DOHH2 (cell line): ENCODE measurements at regions not wholly inside any gene's neighbourhood (a gene's known extent, or its start where the extent isn't known, plus 50 kb on each side); places are given as distances from the start of the nearest gene placed in this dataset.

ENCODE experiments used
- H3F3A ChIP-seq: fragments of 200-600 bp; sonication (generic), shearing (Covaris generic); 2 replicates; pipeline ENCODE4 v1.6.0; 2016; ENCODE audit warnings: antibody characterized with exemption, mild to moderate bottlenecking; ENCODE audit not compliant: control insufficient read depth, insufficient read depth
- H3K27ac ChIP-seq: fragments of 200-600 bp; sonication (generic); 2 replicates; pipeline ENCODE4 v1.5.1; 2014; ENCODE audit warnings: low read depth, mild to moderate bottlenecking, low read length, moderate library complexity
- H3K27me3 ChIP-seq: fragments of 200-600 bp; sonication (generic); 2 replicates; pipeline ENCODE4 v1.6.1; 2014; ENCODE audit warnings: mild to moderate bottlenecking, low read length, mixed read lengths; ENCODE audit not compliant: control insufficient read depth
- H3K36me3 ChIP-seq: fragments of 200-600 bp; sonication (generic); 2 replicates; pipeline ENCODE4 v1.6.1; 2014; ENCODE audit warnings: mild to moderate bottlenecking, low read length, moderate library complexity, mixed read lengths; ENCODE audit not compliant: control insufficient read depth
- H3K4me1 ChIP-seq: fragments of 200-600 bp; sonication (generic); 2 replicates; pipeline ENCODE4 v1.6.1; 2014; ENCODE audit warnings: mild to moderate bottlenecking, low read length, mixed read lengths; ENCODE audit not compliant: control insufficient read depth
- H3K4me2 ChIP-seq: fragments of 200-600 bp; sonication (generic); 2 replicates; pipeline ENCODE4 v1.6.0; 2014; ENCODE audit warnings: mild to moderate bottlenecking, low read length, moderate library complexity
- H3K4me3 ChIP-seq: fragments of 200-600 bp; sonication (generic); 2 replicates; pipeline ENCODE4 v1.5.1; 2014; ENCODE audit warnings: mild to moderate bottlenecking, low read length, mixed read lengths
- H3K79me2 ChIP-seq: fragments of 200-600 bp; sonication (generic); 2 replicates; pipeline ENCODE4 v1.6.1; 2014; ENCODE audit warnings: mild to moderate bottlenecking, low read length, mixed read lengths; ENCODE audit not compliant: control insufficient read depth
- H3K9me2 ChIP-seq: fragments of 200-600 bp; sonication (generic); replicated peaks from 2 replicates; pipeline ENCODE4 v1.6.1; 2014; ENCODE audit warnings: mild to moderate bottlenecking, low read length, mixed read lengths; ENCODE audit not compliant: control insufficient read depth
- H3K9me3 ChIP-seq: fragments of 200-600 bp; sonication (generic); 2 replicates; pipeline ENCODE4 v1.6.1; 2014; ENCODE audit warnings: antibody characterized with exemption, low read length, mixed read lengths; ENCODE audit not compliant: control insufficient read depth, insufficient read depth
- H4K20me1 ChIP-seq: fragments of 200-600 bp; sonication (generic); 2 replicates; pipeline ENCODE4 v1.6.0; 2014; ENCODE audit warnings: low read depth, mild to moderate bottlenecking, antibody characterized with exemption, low read length, moderate library complexity; ENCODE audit not compliant: control insufficient read depth, insufficient read depth
- EZH2phosphoT487 ChIP-seq: fragments of 200-600 bp; sonication (generic); IDR thresholded peaks from 2 replicates; pipeline ENCODE4 v1.6.1; 2017; ENCODE audit warnings: borderline replicate concordance, mild to moderate bottlenecking, antibody characterized with exemption, low read length, moderate library complexity, mixed read lengths
- TF ChIP-seq, protein P1 (sequence below): fragments of 200-600 bp; sonication (generic); IDR thresholded peaks from one replicate; pipeline ENCODE4 v1.5.1; 2014; ENCODE audit warnings: antibody characterized with exemption, mild to moderate bottlenecking, low read depth, low read length; ENCODE audit not compliant: poor library complexity, severe bottlenecking

- H4K20me1 ChIP-seq = no peaks in the 10 kb centered on the region
- H3K36me3 ChIP-seq = no peaks in the 10 kb centered on the region
- no peaks in the 10 kb centered on the region for H3K27me3 ChIP-seq
- no peaks in the 10 kb centered on the region for H3K4me1 ChIP-seq
- H3K27ac ChIP-seq = no peak overlapping the region
- no peak for TF ChIP-seq EZH2phosphoT487
- TF ChIP-seq, protein P1, sequence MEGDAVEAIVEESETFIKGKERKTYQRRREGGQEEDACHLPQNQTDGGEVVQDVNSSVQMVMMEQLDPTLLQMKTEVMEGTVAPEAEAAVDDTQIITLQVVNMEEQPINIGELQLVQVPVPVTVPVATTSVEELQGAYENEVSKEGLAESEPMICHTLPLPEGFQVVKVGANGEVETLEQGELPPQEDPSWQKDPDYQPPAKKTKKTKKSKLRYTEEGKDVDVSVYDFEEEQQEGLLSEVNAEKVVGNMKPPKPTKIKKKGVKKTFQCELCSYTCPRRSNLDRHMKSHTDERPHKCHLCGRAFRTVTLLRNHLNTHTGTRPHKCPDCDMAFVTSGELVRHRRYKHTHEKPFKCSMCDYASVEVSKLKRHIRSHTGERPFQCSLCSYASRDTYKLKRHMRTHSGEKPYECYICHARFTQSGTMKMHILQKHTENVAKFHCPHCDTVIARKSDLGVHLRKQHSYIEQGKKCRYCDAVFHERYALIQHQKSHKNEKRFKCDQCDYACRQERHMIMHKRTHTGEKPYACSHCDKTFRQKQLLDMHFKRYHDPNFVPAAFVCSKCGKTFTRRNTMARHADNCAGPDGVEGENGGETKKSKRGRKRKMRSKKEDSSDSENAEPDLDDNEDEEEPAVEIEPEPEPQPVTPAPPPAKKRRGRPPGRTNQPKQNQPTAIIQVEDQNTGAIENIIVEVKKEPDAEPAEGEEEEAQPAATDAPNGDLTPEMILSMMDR = no peak
- H3K4me2 ChIP-seq = no peak overlapping the region
- no peaks in the 10 kb centered on the region for H3F3A ChIP-seq
- H3K9me3 ChIP-seq = no peaks in the 10 kb centered on the region
- H3K4me3 ChIP-seq = no peak overlapping the region
- H3K79me2 ChIP-seq = no peaks in the 10 kb centered on the region
- H3K9me2 ChIP-seq = no peaks in the 10 kb centered on the region
These were observed 432.9 kb downstream of the PLA2G4A start for GRCh38 chr1:187261637-187262036.

GRCh38 chr1:187262731-187263130, 434.0 kb downstream of the PLA2G4A start:
- H3K4me1 ChIP-seq = no peaks in the 10 kb centered on the region
- H3K27me3 ChIP-seq = no peaks in the 10 kb centered on the region
- no peaks in the 10 kb centered on the region for H3K9me2 ChIP-seq
- H3K4me2 ChIP-seq = no peak overlapping the region
- TF ChIP-seq EZH2phosphoT487 = no peak
- TF ChIP-seq, protein P1 = no peak
- H3K27ac ChIP-seq = no peak overlapping the region
- no peaks in the 10 kb centered on the region for H3K36me3 ChIP-seq
- H4K20me1 ChIP-seq = no peaks in the 10 kb centered on the region
- no peaks in the 10 kb centered on the region for H3K79me2 ChIP-seq
- H3K4me3 ChIP-seq = no peak overlapping the region
- no peaks in the 10 kb centered on the region for H3K9me3 ChIP-seq
- H3F3A ChIP-seq = no peaks in the 10 kb centered on the region

DNA sequence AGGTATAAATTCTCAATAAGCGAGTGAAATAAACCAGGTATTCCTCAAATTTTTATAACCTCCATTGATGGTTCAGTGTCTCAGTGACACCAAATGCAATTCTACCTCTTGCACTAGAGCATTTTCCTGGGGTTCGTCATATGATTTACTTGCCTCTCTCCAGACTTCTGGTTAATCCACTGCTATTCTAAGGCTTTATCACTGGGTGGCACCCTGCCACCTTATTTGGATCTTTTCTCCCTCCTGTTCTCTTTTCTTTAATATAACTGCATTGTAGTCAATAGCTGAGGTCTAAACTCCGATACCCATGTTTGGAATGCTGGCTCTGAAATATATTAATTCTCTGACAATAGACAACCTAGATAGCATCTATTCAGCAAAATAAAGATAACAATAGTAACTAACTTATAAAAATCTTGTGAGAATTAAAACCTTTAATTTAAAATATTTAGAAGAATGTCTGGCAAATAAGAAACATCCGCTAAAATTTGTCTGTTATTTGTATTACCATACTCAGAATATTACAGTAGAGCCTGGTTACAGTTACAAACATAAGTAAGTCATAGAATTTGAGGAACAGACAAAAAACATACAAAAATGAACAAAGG, 436.4 kb downstream of the PLA2G4A start:
- Histone ChIP-seq H3K4me3 (no peak overlapping the region), H4K20me1 (no peaks in the 10 kb centered on the region), H3K79me2 (no peaks in the 10 kb centered on the region), H3K9me3 (no peaks in the 10 kb centered on the region), H3K9me2 (no peaks in the 10 kb centered on the region), H3K27me3 (no peaks in the 10 kb centered on the region), H3K4me1 (no peaks in the 10 kb centered on the region), H3K27ac (no peak overlapping the region), H3F3A (no peaks in the 10 kb centered on the region), H3K4me2 (no peak overlapping the region), H3K36me3 (no peaks in the 10 kb centered on the region)
- TF ChIP-seq, protein P1 = no peak
